Eye (tissue), 1 donor: ENCODE measurements at regions not wholly inside any gene's neighbourhood (a gene's known extent, or its start where the extent isn't known, plus 50 kb on each side); places are given as distances from the start of the nearest gene placed in this dataset.

Experiments
- DNase-seq: peaks from one replicate; pipeline ENCODE4 v3.0.0-alpha.2; 2015

DNA sequence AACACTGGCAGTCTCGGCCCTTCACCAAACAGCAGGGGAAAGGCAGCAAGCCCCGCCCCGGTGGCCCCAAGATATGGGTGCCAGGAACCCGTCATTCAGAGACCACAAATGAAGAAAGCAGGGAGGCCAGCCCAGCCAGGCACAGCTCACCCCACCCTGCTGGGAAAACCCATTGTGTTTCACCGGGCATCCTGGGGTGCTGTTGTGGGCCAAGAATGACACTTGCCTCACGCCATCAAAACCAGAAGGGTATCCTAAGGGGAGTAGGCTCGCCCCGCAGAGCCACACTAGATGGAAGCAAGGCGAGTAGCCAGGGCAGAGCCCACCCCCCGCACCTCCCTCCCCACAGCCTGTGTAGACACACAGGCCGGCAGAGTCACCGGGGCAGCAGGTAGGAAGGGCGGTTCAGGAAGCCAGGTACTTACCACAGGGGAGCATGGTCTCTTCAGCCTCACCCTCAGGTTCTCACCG is 72.5 kb upstream of the KCNMA1 start:
- no peak for DNase-seq

DNA sequence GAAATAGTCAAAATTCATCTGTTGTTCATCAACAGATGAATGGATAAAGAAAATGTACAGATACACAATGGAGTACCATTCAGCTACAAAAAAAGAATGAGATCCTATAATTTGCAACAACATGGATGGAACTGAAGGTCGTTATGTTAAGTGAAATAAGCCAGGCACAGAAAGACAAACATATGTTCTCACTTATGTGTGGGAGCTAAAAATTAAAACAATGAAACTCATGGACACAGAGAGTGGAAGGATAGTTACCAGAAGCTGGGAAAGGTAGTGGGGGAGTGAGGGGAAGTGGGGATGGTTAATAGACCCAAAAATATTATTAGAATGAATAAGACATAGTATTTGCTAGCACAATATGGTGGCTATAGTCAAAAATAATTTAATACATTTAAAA is 70.0 kb upstream of the KCNMA1 start:
- no peak for DNase-seq

DNA sequence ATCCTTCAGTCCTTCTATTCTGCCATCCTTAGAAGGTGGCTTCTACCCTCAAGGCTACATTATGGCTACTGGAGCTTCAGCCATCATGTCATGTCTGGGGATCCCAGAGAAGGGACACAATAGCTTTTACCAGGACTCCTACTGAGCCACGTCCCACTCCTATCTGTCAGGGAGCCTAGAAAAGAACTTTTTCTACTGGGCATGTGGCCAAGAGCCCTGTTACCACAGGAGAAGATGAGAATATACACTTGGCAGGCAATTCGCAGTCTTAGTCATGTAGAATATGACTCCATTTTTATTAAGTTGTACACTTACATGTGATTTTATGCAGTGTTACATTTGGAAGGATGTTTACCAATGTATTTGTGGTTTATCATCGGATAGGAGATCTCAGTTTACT is 64.6 kb upstream of the KCNMA1 start:
- no peak for DNase-seq

DNA sequence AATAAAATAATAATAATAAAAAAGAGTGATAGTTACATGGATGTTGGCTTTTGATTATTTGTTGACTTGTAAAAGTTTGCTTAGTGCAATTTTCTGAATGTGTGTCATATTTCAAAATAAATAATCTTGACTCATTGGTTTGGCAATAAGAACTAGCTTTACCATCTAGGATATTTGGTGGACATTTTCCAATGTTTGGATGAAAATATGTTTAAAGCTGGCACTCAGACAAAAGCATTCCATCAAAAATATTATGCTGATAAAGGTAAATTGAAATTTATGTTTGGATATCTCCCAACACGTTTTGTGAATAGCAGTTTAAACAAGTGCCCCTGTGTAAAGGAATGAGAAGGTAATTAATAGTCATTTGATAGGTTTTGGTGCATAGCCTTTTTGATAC is 62.5 kb upstream of the KCNMA1 start:
- no peak for DNase-seq

DNA sequence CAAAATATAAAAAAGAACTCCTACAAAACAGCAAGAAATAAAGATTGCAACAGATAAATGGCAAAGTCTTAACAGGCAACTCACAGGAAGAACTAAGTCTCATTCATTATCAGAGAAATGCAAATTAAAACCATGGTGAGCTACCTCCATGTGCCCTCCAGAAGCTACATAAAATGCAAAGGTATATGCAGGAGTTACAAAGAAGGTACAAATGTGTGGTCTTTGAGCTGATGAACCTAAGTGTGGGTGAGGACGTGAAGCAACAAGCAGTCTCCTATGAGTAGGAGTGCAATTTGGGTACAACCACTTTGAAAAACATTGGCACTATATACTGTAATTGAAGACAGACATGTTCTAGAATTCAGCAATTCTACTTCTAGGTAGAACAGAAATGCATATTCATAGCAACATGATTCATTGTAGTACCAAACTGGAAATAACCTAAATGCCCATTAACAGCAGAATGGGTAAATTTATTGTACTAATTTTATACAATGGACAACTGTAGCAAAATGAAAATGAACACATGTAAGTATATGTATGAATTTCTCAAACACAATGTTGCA is 61.6 kb upstream of the KCNMA1 start:
- no peak for DNase-seq

DNA sequence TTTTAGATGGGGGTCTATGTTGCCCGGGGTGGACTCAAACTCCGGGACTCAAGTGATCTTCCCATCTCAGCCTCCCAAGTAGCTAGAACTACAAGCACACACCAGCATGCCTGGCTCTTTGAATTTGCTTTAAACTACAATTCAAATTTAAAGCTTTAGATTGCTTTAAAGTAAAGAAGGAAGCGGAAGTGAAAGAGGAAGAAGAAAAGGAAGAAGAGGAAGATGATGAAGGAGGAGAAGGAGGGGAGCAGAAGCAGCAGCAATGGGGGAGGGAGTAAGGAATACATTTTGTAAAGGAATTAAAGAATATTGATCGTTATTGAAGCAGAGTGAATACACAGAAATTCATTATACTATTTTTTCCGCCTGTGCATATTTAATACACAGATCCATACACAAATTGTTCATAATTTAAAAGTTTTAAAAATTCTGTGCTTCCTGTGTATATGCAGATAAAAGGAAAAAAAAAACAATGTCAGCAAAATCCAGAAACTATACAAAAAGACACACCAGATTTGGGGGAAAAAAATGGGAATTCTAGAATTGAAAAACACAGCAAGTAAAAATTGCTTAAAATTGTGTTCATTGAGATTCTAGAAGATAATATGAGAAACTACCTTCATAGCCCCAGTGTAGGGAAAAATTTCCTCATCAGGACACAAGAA is 60.8 kb upstream of the KCNMA1 start:
- no peak for DNase-seq

DNA sequence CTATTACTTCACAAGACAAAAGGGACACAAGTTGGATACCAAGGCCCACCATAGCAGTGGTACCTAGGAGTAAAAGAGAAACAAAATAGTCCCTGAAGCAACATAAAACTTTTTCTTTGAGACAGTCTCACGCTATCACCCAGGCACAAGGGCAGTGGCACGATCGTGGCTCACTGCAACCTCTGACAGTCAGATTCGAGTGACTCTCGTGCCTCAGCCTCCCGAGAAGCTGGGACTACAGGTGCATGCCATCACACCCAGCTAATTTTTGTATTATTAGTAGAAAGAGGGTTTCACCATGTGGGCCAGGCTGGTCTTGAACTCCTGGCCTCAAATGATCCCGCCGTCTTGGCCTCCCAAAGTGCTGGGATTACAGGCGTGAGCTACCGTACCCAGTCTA is 59.0 kb upstream of the KCNMA1 start:
- no peak for DNase-seq

DNA sequence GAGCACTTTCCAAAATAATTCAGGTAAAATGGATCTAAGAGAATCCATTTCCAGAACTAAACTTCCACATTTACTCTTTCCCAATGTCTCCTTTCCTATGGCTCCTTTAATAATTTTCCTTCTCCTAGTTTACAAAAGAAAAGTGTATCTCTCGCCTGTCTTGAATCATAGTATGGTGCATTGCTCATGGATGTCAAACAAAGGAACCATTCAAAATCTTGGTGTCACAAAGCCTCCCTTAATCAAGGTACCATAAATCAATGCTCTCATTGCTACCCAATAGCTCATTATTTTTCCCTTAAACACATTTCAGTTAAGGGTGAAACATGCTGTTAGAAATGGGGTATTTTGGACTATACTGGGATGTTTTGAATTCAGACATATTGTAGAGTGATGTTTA is 57.6 kb upstream of the KCNMA1 start:
- no peak for DNase-seq

DNA sequence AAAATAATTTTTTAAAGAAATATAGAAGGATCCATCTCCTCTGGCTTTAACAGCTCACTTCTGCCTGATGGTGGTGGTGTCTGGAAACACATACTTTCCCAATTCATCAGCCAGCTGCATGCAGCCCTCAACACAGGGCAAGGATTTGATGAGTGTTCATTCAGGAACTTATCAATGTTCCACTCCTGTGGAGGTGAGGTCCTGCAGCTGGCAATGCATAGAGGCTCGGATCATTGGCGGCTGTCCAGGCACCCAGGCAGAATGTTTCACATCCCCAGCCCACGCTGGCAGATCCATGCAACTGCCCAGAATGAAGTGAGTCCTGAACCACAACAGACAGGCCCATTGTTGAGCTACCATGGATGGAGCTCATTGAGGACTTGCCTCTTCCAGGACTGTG is 55.2 kb upstream of the KCNMA1 start:
- no peak for DNase-seq

DNA sequence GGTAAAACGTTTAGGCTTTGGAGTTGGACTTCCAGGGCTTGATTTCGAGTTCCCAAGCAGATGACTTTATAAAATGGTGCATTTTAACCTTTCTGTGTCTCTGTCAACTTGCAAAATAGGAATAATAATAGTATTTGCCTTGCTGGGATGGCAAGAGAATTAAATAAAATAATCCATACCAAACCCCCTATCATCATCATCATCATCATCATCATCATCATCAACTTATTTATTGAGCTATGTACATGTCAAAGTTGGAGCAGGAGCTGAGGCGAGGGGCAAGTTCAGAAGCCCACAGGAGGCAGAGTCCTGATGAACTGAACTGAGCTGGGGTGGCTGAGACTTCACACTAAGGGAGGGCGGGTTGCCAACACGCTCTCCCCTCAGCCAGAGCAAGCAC is 51.7 kb upstream of the KCNMA1 start:
- no peak for DNase-seq

DNA sequence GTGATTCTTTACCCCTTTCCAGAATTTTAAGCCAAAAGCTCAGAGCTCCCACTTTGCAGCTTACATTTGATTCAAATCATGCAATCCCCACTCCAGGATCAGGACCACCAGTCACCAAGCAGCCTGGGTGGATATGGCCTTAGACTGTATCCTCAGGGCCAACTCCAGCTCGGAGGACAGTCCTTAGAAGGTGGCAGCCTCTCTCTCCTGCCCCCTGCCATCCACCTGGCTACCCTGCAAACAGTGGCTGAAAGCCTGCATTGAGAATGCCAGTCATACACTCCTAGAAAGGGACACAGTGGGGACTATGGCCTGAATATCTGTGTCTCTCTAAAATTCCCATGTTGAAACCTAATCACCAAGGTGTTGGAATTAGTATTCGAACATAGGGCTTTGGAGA is 50.0 kb upstream of the KCNMA1 start:
- no peak for DNase-seq
